ENCODE measurements at regions not wholly inside any gene's neighbourhood (a gene's known extent, or its start where the extent isn't known, plus 50 kb on each side); places are given as distances from the start of the nearest gene placed in this dataset.

- BruUV-seq (replicated peaks): no TSS peak
- intact Hi-C loops (cut with micrococcal nuclease; ENCODE audit: unreplicated experiment): no loop called here
- peaks cover 12% of the 10 kb centered on the region for H3K4me1 ChIP-seq
- Mint-ChIP-seq H3K36me3 (ENCODE audit: insufficient read depth, unreplicated experiment) (no peaks in the 10 kb centered on the region), H3K9me3 (ENCODE audit: unreplicated experiment) (no peaks in the 10 kb centered on the region), H3K27ac (ENCODE audit: unreplicated experiment) (no peak overlapping the region), H3K4me3 (ENCODE audit: unreplicated experiment) (no peak overlapping the region), H3K27me3 (ENCODE audit: insufficient read depth, unreplicated experiment) (no peaks in the 10 kb centered on the region), H3K4me1 (ENCODE audit: low read depth, unreplicated experiment) (peaks cover 9% of the 10 kb centered on the region)
- H3K9me3 ChIP-seq: 0 out of 2 replicates have a peak, but pooled peaks cover 6% of the 10 kb centered on the region
- POLR2A ChIA-PET: no interaction called here
- DNase-seq: no peak
- no peaks in the 10 kb centered on the region; the same call in 1 of the 2 replicates for H3K36me3 ChIP-seq (ENCODE audit: control insufficient read depth, insufficient read depth, low read length)
- TF ChIP-seq CTCF (IDR thresholded peaks at IDR 0.05; ENCODE audit: insufficient read depth in 1 of 2, low read depth in 1 of 2, low read length in 1 of 2, severe bottlenecking in 1 of 2, unreplicated experiment in 1 of 2): no peak
- no peak overlapping the region for H3K4me3 ChIP-seq (ENCODE audit: low read depth, low read length)
- CTCF ChIA-PET: no interaction called here
- H3K27me3 ChIP-seq (replicated peaks; ENCODE audit: control insufficient read depth, insufficient read depth, low read length): no peaks in the 10 kb centered on the region
Observed at GRCh38 chr3:30161375-30161774, 445.0 kb upstream of the TGFBR2 start.

- no peak overlapping the region for H3K4me3 Mint-ChIP-seq (ENCODE audit: unreplicated experiment)
- CTCF ChIA-PET: no interaction called here
- no TSS peak for BruUV-seq (replicated peaks)
Observed at GRCh38 chr3:30162579-30162978, 443.8 kb upstream of the TGFBR2 start.

GRCh38 chr3:30166535-30166934 lies 439.9 kb upstream of the TGFBR2 start:
- Mint-ChIP-seq H3K4me3 (ENCODE audit: unreplicated experiment) (no peak overlapping the region), H3K9me3 (ENCODE audit: unreplicated experiment) (peaks cover 5% of the 10 kb centered on the region)
- CTCF ChIA-PET: no interaction called here

More at GRCh38 chr3:30162579-30162978, 443.8 kb upstream of the TGFBR2 start:
- Histone ChIP-seq H3K4me1 (peaks cover 12% of the 10 kb centered on the region), H3K27me3 (replicated peaks; ENCODE audit: control insufficient read depth, insufficient read depth, low read length) (no peaks in the 10 kb centered on the region), H3K9me3 (0 out of 2 replicates have a peak, but pooled peaks cover 6% of the 10 kb centered on the region), H3K36me3 (ENCODE audit: control insufficient read depth, insufficient read depth, low read length) (no peaks in the 10 kb centered on the region; the same call in 1 of the 2 replicates), H3K4me3 (ENCODE audit: low read depth, low read length) (no peak overlapping the region)
- Mint-ChIP-seq H3K9me3 (ENCODE audit: unreplicated experiment) (no peaks in the 10 kb centered on the region), H3K27me3 (ENCODE audit: insufficient read depth, unreplicated experiment) (no peaks in the 10 kb centered on the region), H3K36me3 (ENCODE audit: insufficient read depth, unreplicated experiment) (no peaks in the 10 kb centered on the region), H3K27ac (ENCODE audit: unreplicated experiment) (no peak overlapping the region), H3K4me1 (ENCODE audit: low read depth, unreplicated experiment) (peaks cover 9% of the 10 kb centered on the region)
- no peak for TF ChIP-seq CTCF (IDR thresholded peaks at IDR 0.05; ENCODE audit: insufficient read depth in 1 of 2, low read depth in 1 of 2, low read length in 1 of 2, severe bottlenecking in 1 of 2, unreplicated experiment in 1 of 2)
- POLR2A ChIA-PET: no interaction called here
- DNase-seq: no peak
- intact Hi-C loops (cut with micrococcal nuclease; ENCODE audit: unreplicated experiment): no loop called here

More at GRCh38 chr3:30166535-30166934, 439.9 kb upstream of the TGFBR2 start:
- intact Hi-C loops (cut with micrococcal nuclease; ENCODE audit: unreplicated experiment): no loop called here
- H3K4me3 ChIP-seq (ENCODE audit: low read depth, low read length): no peak overlapping the region
- Mint-ChIP-seq H3K27ac (ENCODE audit: unreplicated experiment) (no peak overlapping the region), H3K36me3 (ENCODE audit: insufficient read depth, unreplicated experiment) (no peaks in the 10 kb centered on the region), H3K4me1 (ENCODE audit: low read depth, unreplicated experiment) (peaks cover 28% of the 10 kb centered on the region), H3K27me3 (ENCODE audit: insufficient read depth, unreplicated experiment) (no peaks in the 10 kb centered on the region)
- peaks cover 29% of the 10 kb centered on the region for H3K4me1 ChIP-seq
- no peaks in the 10 kb centered on the region for H3K27me3 ChIP-seq (replicated peaks; ENCODE audit: control insufficient read depth, insufficient read depth, low read length)
- 0 out of 2 replicates have a peak, but pooled peaks cover 6% of the 10 kb centered on the region for H3K9me3 ChIP-seq
- H3K36me3 ChIP-seq (ENCODE audit: control insufficient read depth, insufficient read depth, low read length): no peaks in the 10 kb centered on the region
- POLR2A ChIA-PET: no interaction called here
- no peak for TF ChIP-seq CTCF (IDR thresholded peaks at IDR 0.05; ENCODE audit: insufficient read depth in 1 of 2, low read depth in 1 of 2, low read length in 1 of 2, severe bottlenecking in 1 of 2, unreplicated experiment in 1 of 2)
- no TSS peak for BruUV-seq (replicated peaks)
- DNase-seq: no peak

Measured in Caco-2 (cell line).